IPS DF 6.9 (cell line): ENCODE measurements at regions not wholly inside any gene's neighbourhood (a gene's known extent, or its start where the extent isn't known, plus 50 kb on each side); places are given as distances from the start of the nearest gene placed in this dataset.

ENCODE experiments used
- DNase-seq: peaks from one replicate; pipeline ENCODE4 v3.0.0-alpha.2; 2013; ENCODE audit warnings: low read depth, low spot score
- H3K27ac ChIP-seq: one replicate; pipeline ENCODE4 v1.5.1; 2013; ENCODE audit warnings: low read length, control low read depth
- H3K27me3 ChIP-seq: 2 replicates; pipeline ENCODE4 v1.6.1; 2013; ENCODE audit warnings: mild to moderate bottlenecking, low read length; ENCODE audit not compliant: control insufficient read depth, insufficient read depth
- H3K36me3 ChIP-seq: 2 replicates; pipeline ENCODE4 v1.6.1; 2013; ENCODE audit warnings: low read length; ENCODE audit not compliant: control insufficient read depth, insufficient read depth
- H3K4me1 ChIP-seq: 2 replicates; pipeline ENCODE4 v1.6.1; 2013; ENCODE audit warnings: low read length; ENCODE audit not compliant: control insufficient read depth, insufficient read depth
- H3K4me3 ChIP-seq: 2 replicates; pipeline ENCODE4 v1.5.1; 2013; ENCODE audit warnings: mild to moderate bottlenecking, low read length
- H3K9me3 ChIP-seq: 2 replicates; pipeline ENCODE4 v1.6.1; 2013; ENCODE audit warnings: low read length, inconsistent platforms; ENCODE audit not compliant: control insufficient read depth, insufficient read depth
- WGBS: extraction: QIAGEN DNeasy Blood & Tissue Kit; methylation state at CpG from one replicate; pipeline ENCODE4 v1.1.7; 2013; ENCODE audit warnings: mixed read lengths, missing lambda C conversion rate; ENCODE audit not compliant: insufficient read length, insufficient coverage; 5-methylcytosine and 5-hydroxymethylcytosine counted together

DNA sequence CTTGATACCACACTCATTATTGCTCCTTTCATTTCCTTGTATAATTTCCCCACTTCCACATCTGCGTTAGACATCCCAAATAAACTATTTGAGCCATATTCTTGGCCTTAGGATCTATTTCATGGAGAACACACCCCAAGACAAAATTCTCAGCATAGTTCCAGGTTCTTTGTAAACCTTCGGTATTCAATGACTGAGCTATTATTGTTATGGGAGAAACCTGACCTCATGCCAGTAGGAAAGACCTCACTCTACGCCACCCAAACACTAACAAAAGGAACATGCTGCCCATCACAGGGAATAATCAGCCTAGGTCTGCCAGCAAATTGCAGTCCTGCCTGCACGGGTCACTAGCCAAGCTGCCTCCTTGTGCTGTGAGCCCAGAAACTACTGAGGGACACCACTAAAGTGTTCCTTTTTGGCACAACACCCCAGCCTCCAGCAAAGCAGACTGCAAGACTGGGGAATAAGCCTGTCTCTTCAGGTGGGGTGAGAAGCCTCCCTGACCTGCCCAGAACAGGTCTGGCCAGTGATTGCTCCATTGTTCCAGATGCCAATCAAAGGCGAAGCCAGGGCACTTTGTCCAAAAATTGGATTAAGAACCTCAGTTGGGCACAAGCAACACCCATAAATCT lies 371.8 kb downstream of the MAFB start:
- no peaks in the 10 kb centered on the region for H3K36me3 ChIP-seq
- DNase-seq, result no peak
- no peaks in the 10 kb centered on the region for H3K27me3 ChIP-seq
- 0 out of 2 replicates have a peak, but pooled peaks cover 1% of the 10 kb centered on the region for H3K4me1 ChIP-seq
- H3K9me3 ChIP-seq, result no peaks in the 10 kb centered on the region
- no CpG with 5 or more reads among the region's 5 CpGs for WGBS
- no peak overlapping the region for H3K27ac ChIP-seq
- no peak overlapping the region for H3K4me3 ChIP-seq

GRCh38 chr20:40314278-40314677 lies 374.8 kb downstream of the MAFB start:
- Histone ChIP-seq H3K36me3 (no peaks in the 10 kb centered on the region), H3K4me3 (no peak overlapping the region), H3K4me1 (peaks cover 1% of the 10 kb centered on the region; the same call in 1 of the 2 replicates), H3K27ac (no peak overlapping the region), H3K27me3 (no peaks in the 10 kb centered on the region), H3K9me3 (no peaks in the 10 kb centered on the region)
- no peak for DNase-seq
- WGBS, result no CpG with 5 or more reads among the region's 1 CpG

DNA sequence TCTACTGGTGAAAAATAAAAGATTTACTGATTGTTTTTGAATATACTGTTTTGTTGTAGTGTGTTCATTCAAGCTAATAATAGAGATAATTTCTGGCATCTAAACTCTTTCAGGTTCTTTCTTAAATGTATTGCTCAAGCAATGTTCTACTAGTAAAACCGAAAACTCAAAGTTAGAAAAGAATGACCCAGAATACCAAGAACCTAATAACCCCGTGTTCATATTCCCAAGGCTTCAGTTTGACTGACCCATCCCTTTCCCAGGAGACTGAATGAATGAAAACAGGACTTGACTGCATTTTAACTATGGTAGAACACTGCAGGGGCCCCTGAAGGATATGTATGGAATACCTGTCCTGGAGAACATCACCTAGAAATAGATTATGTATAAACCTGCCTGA lies 375.3 kb downstream of the MAFB start:
- no peak for DNase-seq
- no peaks in the 10 kb centered on the region for H3K9me3 ChIP-seq
- no peak overlapping the region for H3K4me3 ChIP-seq
- no peak overlapping the region for H3K27ac ChIP-seq
- WGBS, result no CpG with 5 or more reads among the region's 2 CpGs
- H3K27me3 ChIP-seq, result no peaks in the 10 kb centered on the region
- peaks cover 1% of the 10 kb centered on the region; the same call in 1 of the 2 replicates for H3K4me1 ChIP-seq
- no peaks in the 10 kb centered on the region for H3K36me3 ChIP-seq

DNA sequence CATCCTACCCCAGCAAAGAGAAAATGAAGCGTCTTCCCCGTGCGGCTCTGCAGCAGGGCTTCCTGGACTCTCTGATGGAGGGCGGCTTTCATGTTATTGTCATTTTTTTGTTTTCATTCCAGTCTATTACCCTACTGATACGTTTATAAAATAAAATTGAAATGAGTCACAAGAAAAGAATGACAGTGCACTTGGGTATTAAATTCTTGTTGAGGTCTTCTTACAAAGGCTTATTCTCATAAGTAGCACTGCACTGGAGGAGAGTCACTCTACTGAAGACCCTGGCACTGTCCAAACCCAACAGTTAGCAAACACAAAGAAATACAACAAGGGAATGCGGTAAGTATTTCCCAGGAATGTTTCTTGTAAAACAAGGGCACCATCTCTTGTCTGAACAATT lies 379.3 kb downstream of the MAFB start:
- Histone ChIP-seq H3K27ac (no peak overlapping the region), H3K36me3 (no peaks in the 10 kb centered on the region), H3K4me1 (peaks cover 1% of the 10 kb centered on the region; the same call in 1 of the 2 replicates), H3K9me3 (no peaks in the 10 kb centered on the region), H3K4me3 (no peak overlapping the region), H3K27me3 (no peaks in the 10 kb centered on the region)
- no peak for DNase-seq
- no CpG with 5 or more reads among the region's 6 CpGs for WGBS

GRCh38 chr20:40307997-40308396 lies 381.0 kb downstream of the MAFB start:
- no peak for DNase-seq
- H3K36me3 ChIP-seq, result no peaks in the 10 kb centered on the region
- no peak overlapping the region for H3K27ac ChIP-seq
- no peaks in the 10 kb centered on the region for H3K27me3 ChIP-seq
- peaks cover 1% of the 10 kb centered on the region; the same call in 1 of the 2 replicates for H3K4me1 ChIP-seq
- no CpG with 5 or more reads among the region's 7 CpGs for WGBS
- H3K9me3 ChIP-seq, result no peaks in the 10 kb centered on the region
- H3K4me3 ChIP-seq, result no peak overlapping the region

DNA sequence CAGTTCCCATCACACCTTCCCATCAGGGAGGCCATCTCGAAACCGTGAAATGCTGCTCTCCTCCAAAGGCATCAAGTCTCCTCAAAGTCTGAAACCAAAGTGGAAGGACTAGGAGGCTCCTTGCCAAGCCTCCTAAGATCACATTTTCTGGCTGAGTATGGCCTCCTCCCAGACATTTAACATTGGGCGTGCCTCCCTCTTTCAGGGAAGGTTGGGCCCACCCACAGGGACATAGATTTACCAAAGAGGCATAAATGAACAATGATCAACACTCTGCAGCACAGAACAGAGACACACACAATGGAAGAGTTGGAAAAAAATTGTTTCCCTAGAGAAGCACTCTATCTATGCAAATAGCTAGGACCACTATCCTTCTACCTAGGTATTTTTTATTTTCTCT lies 381.8 kb downstream of the MAFB start:
- Histone ChIP-seq H3K27ac (no peak overlapping the region), H3K36me3 (no peaks in the 10 kb centered on the region), H3K4me3 (no peak overlapping the region), H3K4me1 (peaks cover 1% of the 10 kb centered on the region; the same call in 1 of the 2 replicates), H3K27me3 (no peaks in the 10 kb centered on the region), H3K9me3 (no peaks in the 10 kb centered on the region)
- no peak for DNase-seq
- no CpG with 5 or more reads among the region's 3 CpGs for WGBS

DNA sequence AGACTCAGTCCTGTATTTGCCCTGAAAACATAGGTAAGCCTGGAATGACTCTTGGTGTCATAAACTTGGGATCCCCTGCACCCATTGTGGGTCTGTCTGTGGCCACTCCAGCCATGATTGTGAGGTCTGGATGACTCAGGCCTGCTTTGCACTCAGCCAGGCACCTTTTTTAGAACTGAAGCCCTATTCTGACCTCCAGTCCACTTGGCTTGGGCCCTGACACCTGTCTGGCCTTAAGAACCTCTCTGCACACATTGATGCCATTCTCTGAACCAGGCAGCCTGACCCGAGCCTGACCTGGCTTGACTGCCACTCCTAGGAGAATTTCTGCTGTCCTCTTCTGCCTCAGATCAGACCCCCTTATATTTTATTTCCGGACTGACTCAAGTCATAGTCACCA lies 383.7 kb downstream of the MAFB start:
- Histone ChIP-seq H3K27me3 (no peaks in the 10 kb centered on the region), H3K36me3 (no peaks in the 10 kb centered on the region), H3K9me3 (no peaks in the 10 kb centered on the region; the same call in 1 of the 2 replicates), H3K4me1 (peaks cover 1% of the 10 kb centered on the region; the same call in 1 of the 2 replicates), H3K27ac (no peak overlapping the region), H3K4me3 (no peak overlapping the region)
- DNase-seq, result no peak
- WGBS, result no CpG with 5 or more reads among the region's 2 CpGs

- no CpG with 5 or more reads among the region's 5 CpGs for WGBS
- no peaks in the 10 kb centered on the region for H3K36me3 ChIP-seq
- H3K4me1 ChIP-seq, result 0 out of 2 replicates have a peak, but pooled peaks cover 1% of the 10 kb centered on the region
- DNase-seq, result no peak
- no peak overlapping the region for H3K4me3 ChIP-seq
- H3K27me3 ChIP-seq, result no peaks in the 10 kb centered on the region
- H3K27ac ChIP-seq, result no peak overlapping the region
- no peaks in the 10 kb centered on the region; the same call in 1 of the 2 replicates for H3K9me3 ChIP-seq
Measured at GRCh38 chr20:40304119-40304613, 384.9 kb downstream of the MAFB start.

DNA sequence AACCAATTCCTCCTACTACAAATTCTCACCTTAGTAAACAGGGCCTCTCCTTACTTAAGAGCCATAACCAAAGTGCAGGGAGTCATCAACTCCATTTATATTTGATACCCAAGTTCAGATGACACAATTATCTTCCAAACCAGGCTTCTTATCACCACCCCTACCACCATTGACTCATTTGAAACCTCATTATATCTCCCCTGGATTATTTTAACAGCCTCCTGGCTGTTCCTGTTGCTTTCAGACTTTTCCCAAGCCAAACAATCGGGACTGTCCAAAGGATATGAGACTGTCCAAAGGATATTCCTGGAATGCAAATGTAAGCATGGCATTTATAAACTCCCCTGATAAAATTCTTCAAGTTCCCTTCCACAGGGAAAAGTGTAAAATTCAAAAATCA lies 394.3 kb downstream of the MAFB start:
- no peaks in the 10 kb centered on the region for H3K27me3 ChIP-seq
- no peak overlapping the region for H3K4me3 ChIP-seq
- H3K9me3 ChIP-seq, result no peaks in the 10 kb centered on the region
- no peak overlapping the region for H3K27ac ChIP-seq
- H3K36me3 ChIP-seq, result no peaks in the 10 kb centered on the region
- no CpG with 5 or more reads among the region's 1 CpG for WGBS
- no peak for DNase-seq
- no peaks in the 10 kb centered on the region for H3K4me1 ChIP-seq

DNA sequence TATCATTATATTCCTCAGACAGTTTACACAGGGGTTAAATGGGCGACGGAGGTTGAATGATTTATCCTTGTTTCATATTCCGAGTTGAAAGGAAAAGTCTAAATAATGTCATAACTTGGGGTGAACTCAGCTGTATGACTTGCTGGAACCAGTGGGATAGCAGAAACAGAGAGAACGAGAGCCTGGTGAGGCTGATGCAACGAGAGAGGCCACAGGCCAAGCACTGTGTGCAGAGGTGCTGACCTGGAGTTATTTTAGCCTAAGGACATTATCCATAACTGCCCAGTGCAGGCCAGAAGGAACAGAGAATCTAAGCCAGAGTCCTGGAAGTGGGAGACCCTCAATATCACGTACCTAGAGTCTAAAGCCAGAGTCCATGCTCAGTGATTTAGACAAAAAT lies 394.9 kb downstream of the MAFB start:
- no CpG with 5 or more reads among the region's 6 CpGs for WGBS
- H3K4me3 ChIP-seq, result no peak overlapping the region
- H3K9me3 ChIP-seq, result no peaks in the 10 kb centered on the region
- no peaks in the 10 kb centered on the region for H3K27me3 ChIP-seq
- H3K36me3 ChIP-seq, result no peaks in the 10 kb centered on the region
- DNase-seq, result no peak
- H3K4me1 ChIP-seq, result no peaks in the 10 kb centered on the region
- no peak overlapping the region for H3K27ac ChIP-seq

DNA sequence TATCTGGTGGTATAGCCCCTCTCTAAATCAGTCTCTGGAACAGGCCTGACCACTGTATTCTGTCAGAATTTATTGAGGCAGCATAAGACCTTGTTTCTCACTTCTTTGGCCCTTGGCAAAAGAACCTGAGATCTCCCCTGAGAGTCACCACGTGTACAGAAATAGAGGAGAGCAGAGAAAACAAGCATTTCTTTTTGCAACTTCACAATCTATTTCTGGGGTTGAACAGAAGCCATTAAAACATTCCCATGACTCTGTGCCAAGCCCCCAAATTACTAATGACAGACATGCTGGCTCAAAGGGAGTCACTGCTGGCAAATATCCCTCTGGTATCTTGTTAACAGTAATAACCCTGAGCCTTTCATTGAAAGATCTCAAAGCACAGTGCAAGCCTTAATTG lies 395.3 kb downstream of the MAFB start:
- no peak for DNase-seq
- Histone ChIP-seq H3K9me3 (no peaks in the 10 kb centered on the region), H3K27me3 (no peaks in the 10 kb centered on the region), H3K4me1 (no peaks in the 10 kb centered on the region), H3K36me3 (no peaks in the 10 kb centered on the region), H3K27ac (no peak overlapping the region), H3K4me3 (no peak overlapping the region)
- WGBS, result no CpG with 5 or more reads among the region's 1 CpG
